GM12891 (cell line): ENCODE measurements at regions not wholly inside any gene's neighbourhood (a gene's known extent, or its start where the extent isn't known, plus 50 kb on each side); places are given as distances from the start of the nearest gene placed in this dataset.

ENCODE experiments used
- PAX5 ChIP-seq: IDR thresholded peaks from 2 replicates; pipeline ENCODE4 v1.6.1; 2011; ENCODE audit warnings: low read length, moderate library complexity, mild to moderate bottlenecking; ENCODE audit not compliant: insufficient read depth, severe bottlenecking
- POLR2A ChIP-seq: IDR thresholded peaks from 2 replicates; pipeline ENCODE4 v1.6.1; 2011; ENCODE audit warnings: low read depth, low read length, control low read depth
- POLR2AphosphoS5 ChIP-seq: IDR thresholded peaks from 2 replicates; pipeline ENCODE4 v1.6.1; 2011; ENCODE audit warnings: low read depth, low read length, control low read depth
- POU2F2 ChIP-seq: IDR thresholded peaks from 2 replicates; pipeline ENCODE4 v1.6.1; 2011; ENCODE audit warnings: low read depth, mild to moderate bottlenecking, control low read depth, low read length, moderate library complexity
- SPI1 ChIP-seq: IDR thresholded peaks from 2 replicates; pipeline ENCODE4 v1.6.1; 2011; ENCODE audit warnings: low read depth, low read length, control low read depth
- TAF1 ChIP-seq: IDR thresholded peaks from 2 replicates; pipeline ENCODE4 v1.6.1; 2011; ENCODE audit warnings: low read depth, low read length, control low read depth

DNA sequence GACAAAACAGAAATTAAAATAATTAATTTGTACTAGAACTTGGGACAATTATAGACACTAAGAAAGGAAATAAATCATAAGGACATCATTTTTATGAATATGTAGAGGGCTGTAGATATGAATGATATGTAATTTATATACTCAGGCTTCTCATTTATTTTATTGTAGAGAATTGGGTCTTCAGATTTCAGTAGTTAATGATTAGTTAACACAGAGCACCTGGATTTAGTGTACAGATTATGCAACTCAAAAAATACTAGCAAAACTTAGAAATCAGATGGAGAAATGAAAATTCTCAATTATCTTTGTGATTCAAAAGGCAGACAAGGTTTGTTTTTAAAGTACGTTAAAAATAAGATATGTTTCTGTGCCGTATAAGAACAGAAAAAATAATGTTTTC lies 1311.7 kb upstream of the SLC39A10 start:
- no peak for TF ChIP-seq POLR2A
- no peak for TF ChIP-seq POLR2AphosphoS5
- TF ChIP-seq TAF1: no peak
- TF ChIP-seq SPI1: no peak
- no peak for TF ChIP-seq POU2F2
- TF ChIP-seq PAX5: no peak
